Progenitor cell of endocrine pancreas (in vitro differentiated cells): ENCODE measurements at regions not wholly inside any gene's neighbourhood (a gene's known extent, or its start where the extent isn't known, plus 50 kb on each side); places are given as distances from the start of the nearest gene placed in this dataset.
"Not testable (repeated sequence)": the region's sequence is repeated elsewhere in the genome, so short reads cannot be mapped to it uniquely, and the experiment has no call there.

ENCODE experiments used
- DNase-seq: peaks from one replicate; pipeline ENCODE4 v3.0.0; 2021; ENCODE audit warnings: low spot score; ENCODE audit not compliant: unreplicated experiment
- H3K27ac Mint-ChIP-seq: 2 replicates; pipeline ENCODE4 v1.8.0; 2021; ENCODE audit warnings: mild to moderate bottlenecking, moderate library complexity, mixed read lengths
- H3K27me3 Mint-ChIP-seq: 2 replicates; pipeline ENCODE4 v1.8.0; 2021; ENCODE audit warnings: mixed read lengths
- H3K36me3 Mint-ChIP-seq: 2 replicates; pipeline ENCODE4 v1.8.0; 2022; ENCODE audit warnings: mixed read lengths; ENCODE audit not compliant: insufficient read depth
- H3K4me1 Mint-ChIP-seq: 2 replicates; pipeline ENCODE4 v1.8.0; 2021; ENCODE audit warnings: low read depth, mixed read lengths
- H3K4me3 Mint-ChIP-seq: 2 replicates; pipeline ENCODE4 v1.8.0; 2021; ENCODE audit warnings: low read depth, mild to moderate bottlenecking, moderate library complexity, mixed read lengths
- H3K9me3 Mint-ChIP-seq: 2 replicates; pipeline ENCODE4 v1.8.0; 2021; ENCODE audit warnings: low read depth, mixed read lengths
- CTCF ChIP-seq: fragments of 200-600 bp; sonication (generic); IDR thresholded peaks from one replicate; pipeline ENCODE4 v1.5.0; 2021; ENCODE audit warnings: antibody characterized with exemption, mild to moderate bottlenecking; ENCODE audit not compliant: unreplicated experiment

DNA sequence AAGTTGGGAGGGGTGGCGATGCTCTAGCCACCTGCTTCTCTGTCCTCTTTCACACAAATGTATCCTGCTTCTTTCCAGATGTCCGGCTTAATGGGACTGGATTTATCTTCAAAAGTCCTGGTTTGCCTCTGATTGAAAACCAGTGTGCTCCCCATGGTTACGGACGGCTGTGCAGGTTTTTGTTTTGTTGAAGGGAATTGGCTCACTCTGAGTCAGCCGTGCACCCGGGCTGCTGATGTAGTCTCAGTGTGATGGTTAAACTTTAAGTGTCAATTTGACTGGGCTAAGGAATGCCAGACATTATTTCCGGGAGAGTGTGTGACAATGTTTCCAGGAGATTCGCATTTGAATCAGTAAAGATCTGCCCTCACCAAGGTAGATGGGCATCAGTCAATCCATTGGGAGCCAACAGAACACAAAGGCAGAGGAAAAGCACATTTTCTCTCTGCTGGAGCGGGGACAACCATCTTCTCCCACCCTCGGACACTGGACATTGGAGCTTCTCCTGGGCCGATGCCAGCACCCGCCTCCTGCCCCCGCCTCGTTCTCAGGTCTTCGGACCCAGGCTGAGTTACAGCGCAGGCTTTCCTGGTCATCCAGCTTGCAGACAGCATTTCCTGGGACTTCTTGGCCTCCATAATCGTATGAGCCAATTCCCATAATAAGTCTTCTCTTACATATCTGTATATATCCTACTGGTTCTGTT lies 126.9 kb upstream of the TNRC6C start:
- peaks cover 44% of the 10 kb centered on the region for H3K27me3 Mint-ChIP-seq
- no peak overlapping the region for H3K27ac Mint-ChIP-seq
- DNase-seq: no peak
- H3K4me1 Mint-ChIP-seq: peaks cover 3% of the 10 kb centered on the region
- H3K4me3 Mint-ChIP-seq: no peak overlapping the region
- TF ChIP-seq CTCF: no peak
- H3K9me3 Mint-ChIP-seq: no peaks in the 10 kb centered on the region
- no peaks in the 10 kb centered on the region for H3K36me3 Mint-ChIP-seq

- no peak for TF ChIP-seq CTCF
- H3K4me1 Mint-ChIP-seq: peaks cover 3% of the 10 kb centered on the region
- peaks cover 44% of the 10 kb centered on the region for H3K27me3 Mint-ChIP-seq
- DNase-seq: no peak
- H3K36me3 Mint-ChIP-seq: no peaks in the 10 kb centered on the region
- H3K27ac Mint-ChIP-seq: no peak overlapping the region
- no peaks in the 10 kb centered on the region for H3K9me3 Mint-ChIP-seq
- H3K4me3 Mint-ChIP-seq: no peak overlapping the region
Observed at GRCh38 chr17:77832180-77832560, 126.3 kb upstream of the TNRC6C start.

DNA sequence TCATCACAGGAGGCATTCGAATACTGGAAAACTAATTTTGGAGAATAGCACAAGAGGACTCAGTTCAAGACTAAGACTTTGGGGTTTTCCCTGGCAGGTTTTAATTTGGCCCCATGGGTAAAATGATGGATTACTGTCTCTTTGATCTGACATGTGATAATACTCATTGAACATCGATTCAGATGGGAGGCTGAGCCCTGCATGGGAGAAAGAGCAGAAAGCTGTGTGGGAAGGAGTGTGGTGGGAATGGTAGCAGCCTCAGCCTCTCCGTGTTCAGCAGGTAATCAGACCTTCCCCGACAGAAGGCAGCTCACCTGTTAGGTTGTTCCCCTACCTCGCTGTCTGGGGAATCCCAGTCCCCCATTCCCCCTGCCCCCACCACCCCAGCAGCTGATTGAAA lies 124.7 kb upstream of the TNRC6C start:
- Mint-ChIP-seq H3K27ac (no peak overlapping the region), H3K9me3 (no peaks in the 10 kb centered on the region), H3K4me3 (no peak overlapping the region), H3K27me3 (peaks cover 40% of the 10 kb centered on the region), H3K36me3 (no peaks in the 10 kb centered on the region), H3K4me1 (peaks cover 3% of the 10 kb centered on the region)
- no peak for DNase-seq
- TF ChIP-seq CTCF: no peak

DNA sequence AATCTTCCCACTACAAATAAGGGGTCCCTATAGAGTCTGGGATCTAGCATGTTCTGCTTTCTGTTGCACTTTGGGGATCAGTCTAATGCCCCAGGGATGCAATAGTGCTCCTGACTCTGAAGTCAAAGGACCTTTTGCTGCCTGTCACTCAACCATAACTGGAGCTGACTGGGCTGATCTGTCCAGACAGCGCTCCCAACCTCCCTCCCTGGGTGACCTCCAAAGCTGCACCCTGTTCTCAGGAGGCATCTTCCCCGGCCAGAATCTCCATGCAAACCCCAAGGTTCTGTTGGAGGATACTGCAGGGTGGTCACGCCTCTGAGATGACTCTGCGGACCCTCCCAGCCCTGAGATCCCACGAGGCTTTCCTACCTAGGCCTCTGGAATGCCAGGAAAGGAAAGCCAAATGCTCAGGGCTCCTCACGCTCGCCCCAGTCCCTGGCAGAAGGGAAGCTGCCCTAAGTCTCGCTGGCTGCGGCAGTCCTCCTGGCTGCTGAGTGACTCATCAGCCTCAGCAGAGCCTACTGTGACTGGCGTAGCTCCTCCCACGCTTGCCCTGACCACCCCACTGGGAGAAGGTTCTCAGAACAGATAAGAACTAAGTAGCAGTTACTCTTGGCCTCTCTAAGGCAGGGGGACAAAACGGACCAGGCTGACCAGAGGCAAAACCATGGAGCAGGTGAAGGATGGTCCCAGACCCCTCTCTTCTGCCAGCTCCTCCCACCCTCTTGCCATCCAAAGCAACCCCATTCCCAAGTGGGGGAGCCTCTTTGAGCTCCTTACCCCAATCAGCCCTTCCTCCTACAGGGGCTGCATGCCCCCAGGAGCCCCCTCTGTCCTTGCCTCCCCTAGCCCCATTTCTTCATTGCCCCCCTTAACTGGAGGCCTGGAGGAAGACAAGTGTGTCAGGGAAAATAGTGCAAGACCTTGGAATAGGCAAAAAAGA lies 124.1 kb upstream of the TNRC6C start:
- no peak overlapping the region for H3K27ac Mint-ChIP-seq
- H3K27me3 Mint-ChIP-seq: peaks cover 40% of the 10 kb centered on the region
- H3K9me3 Mint-ChIP-seq: no peaks in the 10 kb centered on the region
- H3K4me1 Mint-ChIP-seq: peaks cover 5% of the 10 kb centered on the region
- DNase-seq: no peak
- H3K4me3 Mint-ChIP-seq: no peak overlapping the region
- no peaks in the 10 kb centered on the region for H3K36me3 Mint-ChIP-seq
- no peak for TF ChIP-seq CTCF

DNA sequence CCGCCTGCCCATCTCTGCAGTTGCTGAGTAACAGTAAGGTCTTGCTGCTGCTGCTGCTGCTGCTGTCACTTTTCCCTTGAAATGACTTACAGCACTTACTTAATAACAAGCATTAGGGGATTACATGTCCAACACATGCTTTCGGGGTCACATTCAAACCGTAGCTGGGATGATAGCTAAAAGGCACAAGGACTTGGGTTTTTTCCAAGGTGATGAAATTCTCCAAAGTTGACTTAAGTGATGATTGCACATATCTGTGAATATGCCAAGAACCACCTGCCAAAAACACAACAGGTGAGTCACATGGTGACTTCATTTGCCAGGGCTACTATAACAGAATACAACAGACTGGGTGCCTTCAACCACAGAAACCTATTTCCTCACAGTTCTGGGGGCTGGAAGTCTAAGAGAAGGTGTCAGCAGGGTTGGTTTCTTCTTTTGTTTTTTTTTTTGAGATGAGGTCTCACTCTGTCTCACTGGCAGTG lies 121.9 kb upstream of the TNRC6C start:
- peaks cover 35% of the 10 kb centered on the region for H3K27me3 Mint-ChIP-seq
- TF ChIP-seq CTCF: no peak
- DNase-seq: no peak
- H3K4me1 Mint-ChIP-seq: peaks cover 13% of the 10 kb centered on the region
- H3K4me3 Mint-ChIP-seq: no peak overlapping the region
- no peaks in the 10 kb centered on the region for H3K36me3 Mint-ChIP-seq
- H3K9me3 Mint-ChIP-seq: no peaks in the 10 kb centered on the region
- H3K27ac Mint-ChIP-seq: no peak overlapping the region

- Mint-ChIP-seq H3K27me3 (peaks cover 30% of the 10 kb centered on the region), H3K4me1 (peaks cover 13% of the 10 kb centered on the region)
- H3K36me3 Mint-ChIP-seq: not testable (repeated sequence)
Observed at GRCh38 chr17:77837072-77837471, 121.4 kb upstream of the TNRC6C start.

More at GRCh38 chr17:77837072-77837471, 121.4 kb upstream of the TNRC6C start:
- H3K27ac Mint-ChIP-seq, H3K9me3 Mint-ChIP-seq, DNase-seq, H3K4me3 Mint-ChIP-seq: not testable (repeated sequence)
